ENCODE measurements at regions not wholly inside any gene's neighbourhood (a gene's known extent, or its start where the extent isn't known, plus 50 kb on each side); places are given as distances from the start of the nearest gene placed in this dataset.

GRCh38 chr16:59148056-59148768, 414.1 kb upstream of the GOT2 start:
- no peak for TF ChIP-seq CTCF (IDR thresholded peaks at IDR 0.05)
- TF ChIP-seq POLR2A (IDR thresholded peaks at IDR 0.05) = no peak
